ENCODE measurements at regions not wholly inside any gene's neighbourhood (a gene's known extent, or its start where the extent isn't known, plus 50 kb on each side); places are given as distances from the start of the nearest gene placed in this dataset.

- no peak for TF ChIP-seq CTCF (IDR thresholded peaks at IDR 0.05)
- TF ChIP-seq POLR2A (IDR thresholded peaks at IDR 0.05): no peak
These were observed 109.1 kb upstream of the LRIG1 start for GRCh38 chr3:66609660-66610561.

Data from adrenal gland (tissue), 5 donors.